HG03103 (cell line): ENCODE measurements at regions not wholly inside any gene's neighbourhood (a gene's known extent, or its start where the extent isn't known, plus 50 kb on each side); places are given as distances from the start of the nearest gene placed in this dataset.

Experiments used
- ATAC-seq: cut with Tn5 transposase; IDR thresholded peaks from one replicate; pipeline ENCODE4 v1.9.1; 2021; ENCODE audit warnings: low read depth; ENCODE audit not compliant: unreplicated experiment

DNA sequence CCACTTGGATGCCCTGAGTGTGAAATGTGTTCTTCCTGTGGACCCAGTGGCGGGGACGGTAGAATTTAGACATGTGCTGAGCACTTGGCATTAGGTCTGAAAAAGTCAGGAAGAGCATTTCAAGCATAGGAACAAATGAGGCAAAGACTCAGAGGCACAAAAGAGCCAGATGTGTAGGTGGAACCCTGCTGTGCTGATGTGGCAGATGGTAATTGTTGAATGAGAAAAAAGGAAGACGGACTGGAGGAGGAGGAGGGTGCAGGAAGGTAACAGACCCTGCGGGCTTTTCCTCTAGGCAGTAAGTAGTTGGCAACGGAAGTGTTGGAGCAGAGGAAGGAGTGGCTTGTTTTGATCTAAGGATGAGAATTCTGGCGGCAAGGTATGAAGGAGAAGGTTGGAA, 985.8 kb downstream of the TBC1D22A start:
- ATAC-seq: no peak

DNA sequence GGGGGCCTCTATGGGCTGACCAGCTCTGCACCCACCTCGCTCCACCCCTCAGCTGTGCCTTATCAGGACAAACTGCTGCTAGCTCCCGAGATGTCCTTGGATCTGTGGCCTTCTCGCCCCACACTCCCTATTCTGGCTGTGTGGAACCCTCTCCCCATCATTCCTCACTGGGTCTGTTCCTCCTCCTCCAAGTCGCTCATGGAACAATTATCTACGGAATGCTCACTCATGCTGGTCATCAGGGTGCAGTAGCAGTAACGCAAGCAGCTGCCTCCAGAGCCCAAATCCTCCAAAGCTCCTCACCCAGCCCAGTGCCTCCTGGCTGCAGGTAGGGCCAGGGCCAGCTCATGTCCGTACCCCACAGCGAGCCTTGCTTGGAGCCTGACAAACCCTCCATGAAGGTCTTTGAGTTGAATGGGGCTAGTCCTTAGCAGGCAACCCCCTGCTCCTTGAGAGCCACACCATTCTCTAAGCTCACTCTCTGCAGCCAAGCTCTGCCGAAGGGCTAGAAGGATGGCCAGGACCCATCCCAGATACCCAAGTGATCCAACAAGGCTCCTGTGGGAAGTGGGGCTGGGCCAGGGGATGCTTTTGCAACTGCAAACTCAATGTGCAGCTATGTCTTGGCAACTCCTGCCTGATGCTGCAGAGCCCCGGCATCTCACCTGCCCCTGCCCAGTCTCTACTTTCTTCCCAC, 977.8 kb downstream of the TBC1D22A start:
- ATAC-seq: no peak

DNA sequence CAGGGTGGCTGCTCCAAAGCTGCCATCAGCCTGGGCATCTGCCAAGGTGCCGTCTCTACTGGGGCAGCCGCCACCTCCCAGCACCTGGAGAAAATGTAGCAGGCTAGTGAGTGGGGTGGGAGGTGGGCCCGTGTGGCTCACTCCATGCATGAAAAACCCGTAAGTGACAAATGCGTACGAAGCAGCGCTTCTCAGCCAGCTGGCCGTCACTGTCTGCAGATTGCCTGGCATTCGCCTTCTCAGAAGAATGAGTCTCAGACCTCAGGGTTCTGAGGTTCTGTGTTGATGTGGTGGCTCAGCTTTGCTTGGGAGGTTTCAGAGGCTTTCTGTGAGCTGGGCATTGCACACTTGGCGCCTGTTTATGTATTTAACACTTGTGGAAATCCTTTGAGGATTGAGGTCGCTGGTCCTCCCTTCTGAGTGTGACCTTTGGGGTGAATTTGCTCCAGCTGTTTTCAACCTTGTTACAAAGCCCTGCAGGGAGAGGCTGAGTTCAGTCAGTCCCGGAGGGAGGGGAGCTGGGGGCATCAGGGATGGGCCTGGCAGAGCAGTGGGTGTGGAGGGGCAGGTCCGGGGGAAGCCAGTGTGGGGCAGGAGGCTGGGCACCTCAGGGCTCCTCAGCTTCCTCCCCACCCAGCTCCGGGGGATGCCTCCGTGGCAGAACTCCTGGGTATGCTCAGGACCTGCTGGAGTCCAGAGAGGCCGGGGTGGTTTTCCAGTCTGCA, 977.0 kb downstream of the TBC1D22A start:
- no peak for ATAC-seq

DNA sequence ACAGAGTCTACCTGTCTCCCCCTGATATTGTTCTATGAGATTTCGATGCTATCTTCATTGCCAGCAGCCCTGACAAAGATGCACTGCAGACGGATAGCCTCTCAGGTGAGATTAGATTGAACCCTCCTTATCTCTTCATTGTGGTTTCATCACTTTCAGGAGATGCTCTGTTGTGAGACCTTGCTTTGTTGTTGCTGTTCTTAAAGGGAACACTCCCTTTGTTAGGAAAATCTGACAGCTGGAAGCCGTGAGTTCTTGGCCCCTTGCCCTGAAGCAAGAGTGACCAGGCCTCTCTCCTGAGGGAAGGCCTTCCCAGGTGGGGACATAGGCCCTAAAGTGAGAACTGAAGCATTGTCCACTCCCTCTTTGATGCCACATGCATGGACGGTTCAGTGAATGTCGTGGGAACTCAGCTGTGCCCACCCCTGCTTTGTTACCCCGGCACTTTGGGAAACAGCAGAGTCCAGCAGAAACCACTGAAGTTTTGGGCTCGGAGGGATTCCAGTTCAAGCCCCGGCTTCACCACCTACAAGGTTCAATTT, 976.1 kb downstream of the TBC1D22A start:
- no peak for ATAC-seq

DNA sequence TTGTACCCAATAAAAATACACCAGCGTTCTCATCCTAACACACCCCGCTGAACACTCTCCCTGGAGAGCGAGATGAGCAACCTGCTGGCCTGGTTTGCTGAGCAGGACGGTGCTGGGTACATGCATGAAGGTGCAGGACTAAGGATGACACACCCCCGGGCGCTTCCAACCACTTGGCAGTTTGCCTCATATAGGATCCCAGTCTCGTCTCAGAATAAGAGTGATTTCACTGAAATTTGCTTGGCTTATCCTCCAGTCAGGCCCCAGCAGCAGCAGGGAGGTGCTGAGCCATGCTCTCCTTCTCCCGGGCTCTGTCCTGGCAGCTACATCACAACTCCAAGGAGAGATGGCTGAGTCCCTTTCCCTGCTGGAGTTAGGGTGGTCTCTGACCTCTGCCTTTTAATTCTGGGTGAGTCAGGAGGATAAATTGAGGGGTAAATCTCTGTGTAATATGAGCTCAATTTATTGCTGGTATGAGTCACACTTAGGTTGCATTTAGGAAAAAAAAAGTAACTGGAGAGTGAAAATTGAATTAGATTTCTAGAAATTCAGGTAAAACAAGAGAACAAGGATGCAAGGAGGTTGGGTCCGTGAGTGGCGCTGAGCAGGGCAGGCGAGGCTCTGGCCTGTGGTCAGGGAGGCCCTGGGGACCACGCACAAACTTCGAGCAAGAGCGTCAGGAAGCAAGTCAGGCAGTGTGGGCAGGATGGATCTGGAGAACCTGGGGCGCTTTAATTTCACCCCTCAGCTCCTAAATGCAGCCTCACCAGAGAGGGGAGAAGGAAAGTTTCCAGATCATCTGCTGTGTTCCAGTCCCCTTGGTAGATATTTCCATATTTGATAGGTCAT, 974.0 kb downstream of the TBC1D22A start:
- no peak for ATAC-seq

DNA sequence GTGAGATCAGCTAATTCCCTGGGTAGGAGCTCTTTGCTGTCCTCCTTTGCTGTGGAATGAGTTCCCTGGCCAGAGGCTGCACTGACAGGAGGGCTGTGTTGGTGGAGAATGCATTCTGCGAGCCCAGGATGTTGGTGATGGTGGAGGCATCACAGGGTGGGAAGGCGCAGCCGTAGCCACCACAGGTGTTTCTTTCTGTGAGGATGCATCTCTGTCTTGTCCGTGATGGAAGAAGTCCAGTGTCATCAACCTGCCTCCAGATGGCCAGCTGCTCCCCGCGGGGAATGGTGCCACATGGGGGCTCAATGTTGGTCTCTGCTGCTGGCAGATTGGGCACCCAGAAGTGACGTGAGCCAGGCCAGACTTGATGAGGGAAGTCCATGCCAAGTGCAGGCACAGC, 972.1 kb downstream of the TBC1D22A start:
- no peak for ATAC-seq

DNA sequence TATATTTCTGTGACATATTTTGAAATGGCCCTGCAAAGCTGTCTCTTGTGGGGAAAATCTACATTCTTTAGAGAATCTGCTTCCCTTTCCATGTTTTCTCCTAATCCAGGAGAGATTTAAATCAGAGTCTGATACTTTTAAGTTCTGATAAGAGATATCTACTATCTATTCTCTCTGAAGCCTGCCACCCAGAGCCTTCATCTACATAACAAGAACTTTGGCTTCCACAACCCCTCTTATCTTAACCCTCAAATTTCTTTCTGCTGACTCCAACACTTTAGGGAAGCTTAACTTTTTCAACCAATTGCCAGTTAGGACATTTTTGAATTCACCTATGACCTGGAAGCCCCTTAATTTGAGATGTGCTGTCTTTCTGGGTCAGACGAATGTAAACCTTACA, 965.2 kb downstream of the TBC1D22A start:
- no peak for ATAC-seq

DNA sequence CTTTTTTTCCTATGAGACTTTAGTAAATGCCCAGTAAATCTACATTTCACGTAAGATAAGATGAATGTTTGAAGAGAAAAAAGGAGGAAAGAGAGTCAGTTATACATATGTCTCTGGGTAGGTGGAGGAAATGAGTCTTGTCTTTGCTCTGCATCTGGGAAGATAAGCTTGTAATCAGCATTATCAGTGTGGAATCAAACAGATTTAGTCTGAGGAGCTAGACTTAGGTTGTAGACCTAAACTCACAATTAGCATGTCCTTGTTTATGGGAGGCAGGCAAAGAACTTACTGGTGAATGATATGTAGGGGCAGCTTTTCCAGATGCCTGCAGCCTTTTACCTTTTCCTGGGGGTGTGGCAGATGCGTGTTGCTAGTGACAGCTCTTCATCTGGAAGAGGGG, 962.3 kb downstream of the TBC1D22A start:
- ATAC-seq: no peak

DNA sequence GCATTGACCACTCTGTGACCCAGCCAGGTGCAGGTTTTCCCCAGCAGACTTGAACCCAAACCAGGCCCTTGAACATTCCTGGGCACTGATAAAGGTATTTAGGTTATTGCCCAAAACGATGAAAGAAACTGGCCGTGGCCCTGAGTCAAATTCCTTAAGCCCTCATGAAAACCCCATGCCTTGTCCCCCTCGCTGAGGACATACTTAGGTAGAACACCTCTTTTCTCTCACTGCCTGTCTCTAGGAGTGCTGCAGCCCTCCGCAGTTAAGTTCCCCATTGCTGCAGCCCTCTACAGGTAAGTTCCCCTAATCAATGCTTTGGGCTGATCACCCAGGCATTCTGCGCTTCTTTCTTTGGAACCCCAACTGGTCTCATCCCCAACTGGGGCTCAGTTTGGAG, 961.6 kb downstream of the TBC1D22A start:
- ATAC-seq: no peak

DNA sequence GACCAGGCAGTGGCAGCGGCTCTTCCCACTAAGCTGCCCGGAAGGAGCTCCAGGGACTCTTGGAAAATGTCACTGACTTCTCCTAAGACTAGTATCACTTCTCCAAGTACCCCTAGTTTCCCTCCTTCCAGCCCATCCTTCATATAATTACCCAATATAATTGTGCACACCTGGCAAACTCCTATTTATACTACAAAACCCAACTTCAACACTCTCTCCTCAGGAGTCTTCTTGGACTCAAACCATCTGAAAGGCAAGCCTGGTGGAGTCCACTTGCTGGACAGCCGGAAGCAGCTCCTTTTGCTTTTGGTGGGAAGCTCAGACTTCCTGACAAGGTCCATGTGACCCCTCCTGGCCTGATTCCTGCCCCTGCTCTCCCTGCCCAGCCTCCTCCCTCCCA, 955.9 kb downstream of the TBC1D22A start:
- ATAC-seq: no peak

DNA sequence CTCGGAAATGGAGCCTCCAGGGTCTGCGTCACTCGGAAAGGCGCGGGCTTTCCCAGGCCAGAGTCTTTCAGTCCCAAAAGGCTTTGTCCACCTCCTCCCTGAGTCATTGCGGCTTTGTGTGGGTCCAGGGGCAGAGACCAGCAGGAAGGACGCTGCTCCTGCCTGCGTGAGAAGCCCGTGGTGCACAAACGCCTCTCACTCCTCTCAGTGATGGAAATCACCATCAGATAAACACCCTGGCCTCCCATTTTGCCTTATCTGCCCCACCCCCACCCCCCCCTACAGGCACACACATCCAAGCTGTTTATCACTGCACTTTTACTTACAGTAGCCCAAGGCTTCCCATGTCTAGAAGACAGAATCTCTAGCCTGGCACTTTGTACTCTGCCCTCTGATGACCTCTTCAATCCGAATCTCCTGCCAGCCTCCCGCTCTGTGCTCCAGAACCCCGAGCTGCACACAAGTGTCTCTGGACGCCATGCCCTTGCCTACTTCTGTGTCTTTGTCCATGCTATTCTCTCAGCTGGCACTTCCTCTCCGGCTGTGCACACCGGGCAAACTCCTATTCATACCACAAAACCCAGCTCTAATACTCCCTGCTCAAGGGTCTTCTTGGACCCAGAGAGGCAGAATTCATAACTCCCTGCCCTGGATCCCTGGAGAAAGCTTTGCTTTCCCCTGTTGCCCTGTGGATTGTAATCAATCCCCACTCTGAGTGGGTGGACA, 954.6 kb downstream of the TBC1D22A start:
- ATAC-seq: no peak

DNA sequence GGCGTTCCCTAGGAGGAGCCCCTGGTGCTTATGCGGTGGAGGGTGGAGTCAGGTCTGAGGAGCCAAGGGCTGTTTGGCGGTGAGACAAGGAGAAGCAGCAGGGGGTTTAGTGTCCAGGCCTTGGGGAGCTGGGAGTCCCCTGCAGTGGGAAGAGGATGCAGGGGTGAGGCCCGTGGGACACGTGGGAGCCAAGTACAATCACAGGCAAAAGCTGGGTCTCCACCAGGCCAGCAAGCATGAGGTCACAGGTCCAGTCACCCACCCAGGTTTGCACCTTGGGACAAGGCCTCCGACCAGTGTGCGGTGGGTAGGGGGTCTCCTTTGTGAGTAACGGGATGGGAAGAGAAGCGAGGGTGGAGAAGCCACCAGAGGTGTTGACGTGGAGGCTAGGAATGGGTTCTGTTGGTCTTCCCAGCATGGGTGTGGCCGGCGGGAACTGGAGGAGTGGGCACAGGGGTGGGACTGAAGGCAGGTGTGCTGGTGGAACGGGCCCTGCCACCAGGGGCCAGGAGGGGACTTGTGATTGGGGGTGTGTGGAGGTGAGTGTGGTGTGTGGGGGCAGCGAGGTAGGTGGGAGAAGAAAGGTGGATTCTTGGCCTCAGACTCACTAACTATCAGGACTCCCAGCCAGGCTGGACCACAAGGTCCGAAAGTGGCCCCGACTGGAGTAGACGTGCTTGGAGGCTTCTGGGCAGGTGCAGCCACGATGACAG, 953.6 kb downstream of the TBC1D22A start:
- ATAC-seq: no peak

DNA sequence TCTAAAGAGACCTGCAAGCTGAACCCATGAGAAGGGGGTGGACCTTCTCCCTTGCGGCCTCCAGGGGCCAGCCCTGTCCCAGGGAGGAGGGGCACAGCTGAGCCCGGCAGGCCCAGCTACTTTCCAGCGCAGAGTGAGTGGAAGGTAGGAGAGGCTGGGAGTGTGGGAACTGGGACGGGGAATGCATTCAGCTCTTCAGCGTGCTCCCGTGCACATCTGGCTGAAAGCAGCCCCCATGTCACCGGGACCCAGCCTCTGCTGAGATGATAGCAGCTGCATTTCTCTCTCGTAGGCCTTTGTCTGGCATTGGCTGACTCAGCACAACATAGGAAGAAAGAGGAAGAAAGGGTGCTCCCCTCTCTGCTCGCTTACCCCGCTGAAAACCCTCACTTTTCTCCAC, 951.5 kb downstream of the TBC1D22A start:
- ATAC-seq: no peak

DNA sequence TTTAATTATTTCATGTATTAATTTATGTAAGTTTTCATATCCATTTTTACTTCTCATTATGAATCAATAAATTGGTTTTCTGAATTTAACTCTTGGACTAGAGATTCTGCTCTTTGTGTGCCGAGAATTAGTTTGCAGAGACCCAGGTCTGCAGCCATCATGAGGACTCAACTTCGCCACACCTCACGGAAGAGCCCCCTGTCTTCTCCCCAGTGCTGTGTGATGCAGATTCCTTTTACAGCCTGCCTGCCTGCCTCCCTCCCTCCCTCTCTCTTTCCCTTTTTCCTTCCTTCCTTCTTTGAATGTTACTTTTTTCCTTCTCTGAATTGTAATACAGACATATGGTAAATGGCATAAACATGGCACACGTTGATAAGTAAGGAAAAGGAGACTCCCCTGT, 947.7 kb downstream of the TBC1D22A start:
- no peak for ATAC-seq

DNA sequence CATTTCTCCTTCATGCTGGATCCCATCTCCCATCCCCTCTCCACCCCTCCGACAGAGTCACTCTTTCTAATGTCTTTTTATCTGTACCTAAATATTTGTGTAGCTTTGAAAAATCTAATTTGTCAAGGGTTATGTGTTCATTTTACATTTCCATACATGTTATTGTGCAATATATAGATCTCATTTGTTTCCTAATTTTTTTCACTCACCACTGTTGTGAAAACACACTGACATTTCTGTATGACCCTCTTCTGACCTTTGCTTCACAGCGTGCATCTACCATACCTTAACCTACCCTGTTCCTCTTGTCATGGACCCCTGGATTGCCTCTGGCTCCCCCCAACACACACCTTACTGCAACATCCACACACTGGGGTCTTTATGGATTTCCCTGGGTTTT, 942.9 kb downstream of the TBC1D22A start:
- ATAC-seq: no peak

DNA sequence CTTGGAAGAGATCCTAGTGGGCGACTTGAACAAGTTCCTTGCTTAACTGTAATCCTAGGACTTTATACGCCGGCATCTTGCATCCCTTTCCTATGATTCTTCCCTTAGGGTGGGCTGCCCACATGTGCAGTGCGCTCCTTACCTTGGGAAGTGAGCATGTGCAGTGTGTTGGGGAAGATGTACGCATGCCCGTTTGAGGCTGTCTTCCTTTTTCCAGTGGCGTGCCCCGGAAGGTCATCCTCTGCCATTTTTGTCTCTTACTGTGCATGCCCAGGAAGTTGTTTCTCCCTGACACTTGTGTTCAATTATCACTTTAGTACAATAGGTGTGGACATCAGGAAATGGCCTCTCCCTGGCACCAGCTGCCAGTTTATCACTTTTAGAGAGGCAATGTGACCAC, 936.5 kb downstream of the TBC1D22A start:
- ATAC-seq: no peak

DNA sequence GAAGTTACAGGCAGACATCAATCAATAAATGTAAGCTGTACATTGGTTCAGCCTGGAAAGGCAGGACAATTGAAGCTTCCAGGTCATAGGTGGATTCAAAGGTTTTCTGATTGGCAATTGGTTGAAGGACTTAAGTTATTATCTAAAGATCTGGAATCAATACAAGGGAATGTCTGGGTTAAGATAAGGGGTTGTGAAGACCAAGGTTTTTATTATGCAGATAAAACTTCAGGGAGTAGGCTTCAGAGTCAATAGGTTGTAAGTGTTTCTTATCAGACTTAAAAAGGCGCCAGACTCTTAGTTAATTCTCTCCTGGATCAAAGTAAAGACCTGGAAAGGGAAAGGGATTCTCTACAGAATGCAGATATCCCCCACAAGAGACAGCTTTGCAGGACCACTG, 935.4 kb downstream of the TBC1D22A start:
- no peak for ATAC-seq

DNA sequence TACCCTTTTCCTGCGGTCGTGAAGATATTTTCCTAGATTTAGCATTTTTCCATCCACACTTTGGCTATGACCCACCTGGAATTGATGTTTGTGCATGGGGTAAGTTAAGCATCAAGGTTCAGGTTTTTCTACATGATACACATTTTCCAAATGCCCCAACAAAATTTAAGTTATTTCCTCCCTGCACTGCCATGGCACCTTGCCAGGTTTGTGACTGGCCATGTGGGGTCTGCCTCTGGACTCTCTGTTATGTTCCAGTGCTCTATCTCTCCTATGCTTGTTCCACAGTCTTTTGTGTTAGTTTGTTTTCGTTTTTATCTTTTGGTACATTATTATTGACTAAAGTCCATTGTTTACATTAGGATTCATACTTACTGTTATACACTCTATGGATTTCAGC, 934.3 kb downstream of the TBC1D22A start:
- ATAC-seq: no peak

DNA sequence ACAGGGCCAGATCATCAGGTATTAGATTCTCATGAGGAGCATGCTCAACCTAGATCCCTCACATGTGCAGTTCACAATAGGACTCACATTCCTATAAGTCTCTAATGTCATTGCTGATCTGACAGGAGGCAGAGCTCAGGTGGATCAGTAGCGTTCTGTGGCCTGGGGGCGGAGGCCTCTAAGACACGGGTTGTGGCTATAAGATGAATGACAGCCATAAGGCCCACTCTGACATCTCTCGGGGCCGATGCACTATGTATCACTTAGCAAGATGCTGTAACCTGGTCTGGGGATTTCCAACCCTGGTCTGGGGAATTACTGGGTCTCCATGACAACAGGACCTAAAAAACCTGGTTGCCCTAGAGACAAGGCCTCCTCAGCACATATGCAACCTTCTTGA, 932.7 kb downstream of the TBC1D22A start:
- ATAC-seq: no peak

DNA sequence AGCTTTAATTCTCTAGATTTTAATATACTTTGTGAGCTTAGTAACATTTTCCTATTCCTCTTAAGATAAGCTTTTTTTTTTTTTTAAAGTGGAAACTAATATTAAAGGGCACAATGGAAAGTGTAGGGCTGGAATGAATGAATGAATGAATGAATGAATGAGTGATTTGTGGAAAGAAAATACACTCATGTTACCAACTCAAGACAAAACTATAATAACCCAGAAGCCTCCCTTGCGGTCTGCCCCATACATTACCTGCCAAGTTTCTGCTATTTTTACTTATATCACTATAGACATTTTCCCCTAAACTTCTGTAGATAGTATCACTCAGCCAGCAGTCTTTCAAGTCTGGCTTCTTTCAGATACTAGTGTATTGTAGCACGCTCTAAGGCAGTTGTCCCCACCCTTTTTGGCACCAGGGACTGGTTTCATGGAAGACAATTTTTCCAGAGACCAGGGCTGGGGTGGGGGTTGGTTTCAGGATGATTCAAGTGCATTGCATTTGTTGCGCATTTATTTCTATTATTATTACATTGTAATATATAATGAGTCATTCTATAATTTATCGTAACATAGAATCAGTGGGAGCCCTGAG, 932.2 kb downstream of the TBC1D22A start:
- ATAC-seq: no peak
